NCI-H1417 treated with DMSO at 0.1 percent for 48 hours (cell line): ENCODE measurements at regions not wholly inside any gene's neighbourhood (a gene's known extent, or its start where the extent isn't known, plus 50 kb on each side); places are given as distances from the start of the nearest gene placed in this dataset.
"Not testable (repeated sequence)": the region's sequence is repeated elsewhere in the genome, so short reads cannot be mapped to it uniquely, and the experiment has no call there.

ENCODE experiments used
- DNase-seq: peaks from one replicate; lab custom pipeline; 2025; lab: John Stamatoyannopoulos, UW

- no peak for DNase-seq
Observed at GRCh38 chr1:101420406-101420805, 183.6 kb downstream of the S1PR1 start.

- not testable (repeated sequence) for DNase-seq
Observed at GRCh38 chr1:101428083-101428482, 191.3 kb downstream of the S1PR1 start.

- no peak for DNase-seq
Observed at GRCh38 chr1:101428562-101428961, 191.7 kb downstream of the S1PR1 start.

GRCh38 chr1:101431956-101432510 lies 195.2 kb downstream of the S1PR1 start:
- no peak for DNase-seq

GRCh38 chr1:101435831-101436511 lies 199.2 kb downstream of the S1PR1 start:
- no peak for DNase-seq

GRCh38 chr1:101437800-101438199 lies 201.0 kb downstream of the S1PR1 start:
- DNase-seq, result no peak

GRCh38 chr1:101438359-101438758 lies 201.5 kb downstream of the S1PR1 start:
- no peak for DNase-seq

GRCh38 chr1:101440485-101440884 lies 203.7 kb downstream of the S1PR1 start:
- DNase-seq, result no peak

- DNase-seq, result no peak
Observed at GRCh38 chr1:101444381-101444780, 207.6 kb downstream of the S1PR1 start.

- no peak for DNase-seq
Observed at GRCh38 chr1:101444873-101445618, 208.2 kb downstream of the S1PR1 start.

- no peak for DNase-seq
Observed at GRCh38 chr1:101448018-101448417, 211.2 kb downstream of the S1PR1 start.

GRCh38 chr1:101450691-101451090 lies 213.9 kb downstream of the S1PR1 start:
- not testable (repeated sequence) for DNase-seq

- DNase-seq, result no peak
Observed at GRCh38 chr1:101451888-101452287, 215.1 kb downstream of the S1PR1 start.

GRCh38 chr1:101452825-101453224 lies 216.0 kb downstream of the S1PR1 start:
- no peak for DNase-seq

GRCh38 chr1:101453844-101454243 lies 217.0 kb downstream of the S1PR1 start:
- no peak for DNase-seq

- DNase-seq, result no peak
Observed at GRCh38 chr1:101455166-101455565, 218.3 kb downstream of the S1PR1 start.

GRCh38 chr1:101460739-101461138 lies 223.9 kb downstream of the S1PR1 start:
- DNase-seq, result no peak

- DNase-seq, result no peak
Observed at GRCh38 chr1:101463195-101463594, 226.4 kb downstream of the S1PR1 start.

GRCh38 chr1:101465941-101466340 lies 229.1 kb downstream of the S1PR1 start:
- no peak for DNase-seq

GRCh38 chr1:101474039-101474665 lies 237.3 kb downstream of the S1PR1 start:
- no peak for DNase-seq

- DNase-seq, result no peak
Observed at GRCh38 chr1:101476541-101476940, 239.7 kb downstream of the S1PR1 start.

GRCh38 chr1:101479945-101480344 lies 243.1 kb downstream of the S1PR1 start:
- no peak for DNase-seq

GRCh38 chr1:101482306-101482705 lies 245.5 kb downstream of the S1PR1 start:
- DNase-seq, result no peak
